ENCODE measurements at regions not wholly inside any gene's neighbourhood (a gene's known extent, or its start where the extent isn't known, plus 50 kb on each side); places are given as distances from the start of the nearest gene placed in this dataset.

- TF ChIP-seq POLR2AphosphoS5 (IDR thresholded peaks at IDR 0.05): no peak
- no peak for TF ChIP-seq POLR2A (IDR thresholded peaks at IDR 0.05; ENCODE audit: low read depth)
- TF ChIP-seq CTCF (IDR thresholded peaks at IDR 0.05): no peak
Measured at GRCh38 chr16:52680993-52681392, 134.1 kb upstream of the TOX3 start.
